Kidney capillary endothelial cell (primary cell): ENCODE measurements at regions not wholly inside any gene's neighbourhood (a gene's known extent, or its start where the extent isn't known, plus 50 kb on each side); places are given as distances from the start of the nearest gene placed in this dataset.
"Not testable (repeated sequence)": the region's sequence is repeated elsewhere in the genome, so short reads cannot be mapped to it uniquely, and the experiment has no call there.

Experiments used
- DNase-seq: peaks from one replicate; pipeline ENCODE4 v3.0.0-alpha.2; 2018; ENCODE audit warnings: low spot score

DNA sequence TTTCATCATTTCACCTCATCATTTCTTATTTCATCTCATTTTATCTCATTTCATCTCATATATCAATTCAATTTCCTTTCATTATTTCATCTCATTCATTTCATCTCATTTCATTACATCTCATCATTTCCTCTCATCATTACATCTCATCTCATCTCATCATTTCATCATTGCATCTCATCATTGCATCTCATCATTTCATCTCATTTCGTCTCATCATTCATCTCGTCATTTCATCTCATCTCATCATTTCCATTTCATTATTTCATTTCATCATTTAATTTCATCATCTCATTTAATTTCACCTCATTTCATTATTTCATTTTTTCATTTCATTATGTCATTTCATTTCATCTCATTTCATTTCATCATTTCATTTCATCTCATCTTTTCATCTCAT lies 168.5 kb upstream of the FAM72C start:
- not testable (repeated sequence) for DNase-seq

DNA sequence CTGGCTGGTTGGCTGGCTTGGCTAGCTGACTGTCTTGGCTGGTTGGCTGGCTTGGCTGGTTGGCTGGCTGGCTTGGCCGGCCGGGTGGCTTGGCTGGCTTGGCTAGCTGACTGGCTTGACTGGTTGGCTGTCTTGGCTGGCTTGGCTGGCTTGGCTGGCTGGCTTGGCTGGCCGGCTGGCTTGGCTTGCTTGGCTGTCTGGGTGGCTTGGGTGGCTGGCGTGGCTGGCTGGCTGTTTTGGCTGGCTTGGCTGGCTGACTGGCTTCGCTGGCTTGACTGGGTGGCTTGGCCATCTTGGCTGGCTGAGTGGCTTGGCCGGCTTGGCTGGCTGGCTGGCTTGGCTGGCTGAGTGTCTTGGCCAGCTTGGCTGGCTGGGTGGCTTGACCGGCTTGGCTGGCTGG lies 133.2 kb upstream of the FAM72C start:
- DNase-seq, result not testable (repeated sequence)

DNA sequence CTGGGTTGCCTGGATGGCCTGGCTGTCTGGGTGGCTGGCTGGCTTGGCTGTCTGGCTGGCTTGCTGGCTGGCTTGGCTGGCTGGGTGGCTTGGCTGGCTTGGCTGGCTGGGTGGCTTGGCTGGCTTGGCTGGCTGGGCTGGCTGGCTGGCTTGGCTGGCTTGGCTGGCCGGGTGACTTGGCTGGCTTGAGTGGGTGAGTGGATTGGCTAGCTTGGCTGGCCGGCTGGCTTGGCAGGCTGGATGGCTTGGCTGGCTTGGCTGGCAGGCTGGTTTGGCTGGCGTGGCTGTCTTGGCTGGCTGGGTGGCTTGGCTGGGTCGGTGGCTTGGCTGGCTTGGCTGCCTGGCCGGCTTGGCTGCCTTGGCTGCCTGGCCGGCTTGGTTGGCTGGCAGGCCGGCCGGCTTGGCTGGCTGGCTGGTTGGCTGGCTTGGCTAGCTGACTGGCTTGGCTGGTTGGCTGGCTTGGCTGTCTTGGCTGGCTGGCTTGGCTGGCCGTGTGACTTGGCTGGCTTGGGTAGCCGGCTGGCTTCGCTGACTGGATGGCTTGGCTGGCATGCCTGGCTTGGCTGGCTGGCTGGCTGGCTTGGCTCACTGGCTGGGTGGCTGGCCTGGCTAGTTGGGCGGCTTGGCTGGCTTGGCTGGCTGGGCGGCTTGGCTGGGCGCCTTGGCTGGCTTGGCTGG lies 132.4 kb upstream of the FAM72C start:
- peak; percentile 0 for DNase-seq

DNA sequence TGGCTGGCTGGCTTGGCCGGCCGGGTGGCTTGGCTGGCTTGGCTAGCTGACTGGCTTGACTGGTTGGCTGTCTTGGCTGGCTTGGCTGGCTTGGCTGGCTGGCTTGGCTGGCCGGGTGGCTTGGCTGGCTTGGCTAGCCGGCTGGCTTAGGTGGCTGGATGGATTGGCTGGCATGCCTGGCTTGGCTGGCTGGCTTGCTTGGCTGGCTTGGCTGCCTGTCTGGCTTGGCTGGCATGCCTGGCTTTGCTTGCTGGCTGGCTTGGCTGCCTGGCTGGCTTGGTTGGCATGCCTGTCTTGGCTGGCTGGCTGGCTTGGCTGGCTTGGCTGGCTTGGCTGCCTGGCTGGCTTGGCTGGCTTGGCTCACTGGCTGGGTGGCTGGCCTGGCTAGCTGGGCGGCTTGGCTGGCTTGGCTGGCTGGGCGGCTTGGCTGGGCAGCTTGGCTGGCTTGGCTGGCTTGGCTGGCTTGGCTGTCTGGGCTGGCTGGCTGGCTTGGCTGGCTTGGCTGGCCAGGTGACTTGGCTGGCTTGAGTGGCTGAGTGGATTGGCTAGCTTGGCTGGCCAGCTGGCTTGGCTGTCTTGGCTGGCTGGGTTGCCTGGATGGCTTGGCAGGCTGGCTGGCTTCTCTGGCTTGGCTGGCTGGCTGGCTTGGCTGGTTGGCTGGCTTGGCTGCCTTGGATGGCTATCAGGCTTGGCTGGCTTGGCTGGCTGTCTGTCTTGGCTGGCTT lies 131.5 kb upstream of the FAM72C start:
- peak; percentile 0 for DNase-seq

DNA sequence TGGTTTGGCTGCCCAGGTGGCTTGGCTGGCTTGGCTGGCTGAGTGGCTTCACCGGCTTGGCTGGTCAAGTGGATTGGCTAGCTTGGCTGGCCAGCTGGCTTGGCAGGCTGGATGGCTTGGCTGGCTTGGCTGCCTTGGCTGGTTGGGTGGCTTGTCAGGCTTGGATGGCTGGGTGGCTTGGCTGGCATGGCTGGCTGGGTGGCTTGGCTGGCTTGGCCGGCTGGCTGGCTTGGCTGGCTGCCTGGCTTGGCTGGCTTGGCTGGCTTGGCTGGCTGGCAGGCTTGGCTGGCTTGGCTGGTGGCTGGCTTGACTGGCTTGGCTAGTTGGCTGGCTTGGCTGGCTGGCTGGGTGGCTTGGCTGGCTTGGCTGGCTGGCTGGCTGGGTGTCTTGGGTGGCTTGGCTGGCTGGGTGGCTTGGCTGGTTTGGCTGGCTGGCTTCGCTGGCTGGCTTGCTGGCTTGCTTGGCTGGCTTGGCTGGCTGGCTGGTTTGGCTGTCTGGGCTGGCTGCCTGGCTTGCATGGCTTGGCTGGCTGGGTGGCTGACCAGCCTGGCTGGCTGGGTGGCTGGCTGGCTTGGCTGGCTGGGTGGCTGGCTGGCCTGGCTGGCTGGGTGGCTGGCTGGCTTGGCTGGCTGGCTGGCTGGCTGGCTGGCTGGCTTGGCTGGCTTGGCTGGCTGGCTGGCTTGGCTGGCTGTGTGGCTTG lies 130.4 kb upstream of the FAM72C start:
- DNase-seq, result not testable (repeated sequence)

DNA sequence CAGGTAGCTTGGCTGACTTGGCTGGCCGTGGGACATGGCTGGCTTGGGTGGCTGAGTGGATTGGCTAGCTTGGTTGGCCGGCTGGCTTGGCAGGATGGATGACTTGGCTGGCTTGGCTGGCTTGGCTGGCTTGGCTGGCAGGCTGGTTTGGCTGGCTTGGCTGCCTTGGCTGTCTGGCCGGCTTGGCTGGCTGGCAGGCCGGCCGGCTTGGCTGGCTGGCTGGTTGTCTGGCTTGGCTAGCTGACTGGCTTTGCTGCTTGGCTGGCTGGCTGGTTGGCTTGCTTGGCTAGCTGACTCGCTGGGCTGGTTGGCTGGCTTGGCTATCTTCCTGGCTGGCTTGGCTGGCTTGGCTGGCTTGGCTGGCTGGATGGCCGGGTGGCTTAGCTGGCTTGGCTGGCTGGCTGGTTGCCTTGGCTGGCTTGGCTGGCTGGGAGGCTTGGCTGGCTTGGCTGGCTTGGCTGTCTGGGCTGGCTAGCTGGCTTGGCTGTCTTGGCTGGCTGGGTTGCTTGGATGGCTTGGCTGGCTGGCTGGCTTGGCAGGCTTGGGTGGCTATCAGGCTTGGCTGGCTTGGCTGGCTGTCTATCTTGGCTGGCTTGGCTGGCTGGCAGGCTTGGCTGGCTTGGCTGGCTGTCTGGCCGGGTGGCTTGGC lies 129.7 kb upstream of the FAM72C start:
- DNase-seq, result no peak

DNA sequence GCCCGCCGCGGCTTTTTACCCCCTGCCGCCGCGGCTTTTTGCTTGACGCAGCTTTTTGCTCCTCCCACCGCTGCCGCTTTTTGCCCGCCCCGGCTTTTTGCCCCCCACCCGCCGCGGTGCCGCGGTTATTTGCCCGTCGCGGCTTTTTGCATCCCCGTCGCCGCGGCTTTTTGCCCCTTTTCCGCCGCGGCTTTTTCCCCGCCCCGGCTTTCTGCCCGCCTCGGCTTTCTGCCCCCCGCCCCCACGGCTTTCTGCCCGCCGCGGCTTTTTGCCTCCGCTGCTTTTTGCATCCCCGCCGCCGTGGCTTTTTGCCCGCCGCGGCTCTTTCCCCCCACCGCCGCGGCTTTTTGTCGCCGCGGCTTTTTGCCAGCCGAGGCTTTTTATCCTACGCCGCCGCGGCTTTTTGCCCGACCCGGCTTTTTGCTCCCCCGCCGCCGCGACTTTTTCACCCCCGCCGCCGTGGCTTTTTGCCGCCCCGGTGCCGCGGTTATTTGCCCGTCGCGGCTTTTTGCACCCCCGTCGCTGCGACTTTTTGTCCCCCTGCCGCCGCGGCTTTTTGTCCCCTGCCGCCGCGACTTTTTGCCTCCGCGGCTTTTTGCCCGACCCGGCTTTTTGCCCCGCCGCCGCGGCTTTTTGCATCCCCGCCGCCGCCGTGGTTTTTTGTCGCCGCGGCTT lies 105.5 kb upstream of the FAM72C start:
- DNase-seq, result not testable (repeated sequence)

DNA sequence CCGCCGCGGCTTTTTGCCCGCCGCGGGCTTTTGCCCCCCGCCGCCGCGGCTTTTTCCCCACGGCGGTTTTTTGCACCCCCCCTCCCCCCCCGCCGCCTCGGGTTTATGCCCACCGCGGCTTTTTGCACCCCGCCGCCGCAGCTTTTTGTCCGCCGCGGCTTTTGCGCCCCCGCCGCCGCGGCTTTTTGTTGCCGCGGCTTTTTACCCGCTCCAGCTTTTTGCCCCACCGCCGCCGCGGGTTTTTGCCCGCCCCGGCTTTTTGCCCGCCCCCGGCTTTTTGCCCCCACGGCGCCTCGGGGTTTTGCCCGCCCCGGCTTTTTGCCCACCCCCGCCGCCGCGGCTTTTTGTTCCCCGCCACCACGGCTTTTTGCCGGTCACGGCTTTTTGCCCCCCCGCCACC lies 104.9 kb upstream of the FAM72C start:
- DNase-seq, result not testable (repeated sequence)

DNA sequence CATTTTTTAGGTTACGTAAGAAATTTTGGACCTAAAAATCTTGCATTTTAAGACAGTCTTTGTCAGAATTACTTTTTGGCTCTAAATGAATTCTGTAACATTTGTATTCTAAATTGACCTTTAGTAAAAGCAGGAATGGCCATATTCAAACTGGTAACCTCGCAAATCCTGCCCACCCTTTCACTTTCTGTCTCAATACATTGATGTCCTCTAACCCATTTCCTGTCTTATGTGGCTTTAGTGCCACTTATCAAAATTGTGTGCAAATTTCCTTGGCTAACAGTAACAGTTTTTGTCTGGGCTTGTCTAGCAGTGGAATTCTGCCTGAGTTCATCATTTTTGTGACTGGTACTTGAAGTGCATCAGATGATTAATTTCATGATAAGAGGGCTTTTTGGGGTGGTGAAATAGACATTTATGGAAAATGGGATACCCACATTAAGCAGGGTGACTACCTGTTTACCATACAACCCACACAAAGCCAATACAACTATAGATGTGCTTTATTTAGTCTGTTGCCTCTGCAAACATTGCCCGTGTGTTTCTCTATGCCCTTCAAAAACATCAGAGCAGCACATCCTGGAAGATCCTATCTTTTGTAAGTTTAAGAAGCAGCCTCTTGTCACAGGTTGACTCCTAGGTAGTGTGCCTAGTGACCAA lies 98.7 kb upstream of the FAM72C start:
- not testable (repeated sequence) for DNase-seq

DNA sequence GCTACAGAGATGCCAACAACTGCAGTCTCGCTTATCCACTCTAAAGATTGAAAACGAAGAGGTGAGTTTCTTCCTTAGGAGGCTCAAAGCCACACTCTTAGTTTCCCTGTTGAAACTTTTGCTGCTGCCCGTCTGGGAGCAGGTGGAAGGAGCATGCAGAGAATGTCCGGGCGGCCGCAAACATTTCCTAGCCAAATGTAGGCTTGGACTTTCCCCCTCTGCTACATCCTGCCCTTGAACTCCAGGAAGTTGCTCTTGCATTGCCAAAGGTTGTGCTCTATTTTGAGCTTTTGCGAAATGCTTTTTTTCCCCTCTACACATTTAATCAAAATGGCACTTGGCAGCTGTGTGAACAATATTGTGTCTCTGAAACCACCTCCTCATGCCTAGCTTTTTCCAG lies 95.3 kb upstream of the FAM72C start:
- DNase-seq, result not testable (repeated sequence)

DNA sequence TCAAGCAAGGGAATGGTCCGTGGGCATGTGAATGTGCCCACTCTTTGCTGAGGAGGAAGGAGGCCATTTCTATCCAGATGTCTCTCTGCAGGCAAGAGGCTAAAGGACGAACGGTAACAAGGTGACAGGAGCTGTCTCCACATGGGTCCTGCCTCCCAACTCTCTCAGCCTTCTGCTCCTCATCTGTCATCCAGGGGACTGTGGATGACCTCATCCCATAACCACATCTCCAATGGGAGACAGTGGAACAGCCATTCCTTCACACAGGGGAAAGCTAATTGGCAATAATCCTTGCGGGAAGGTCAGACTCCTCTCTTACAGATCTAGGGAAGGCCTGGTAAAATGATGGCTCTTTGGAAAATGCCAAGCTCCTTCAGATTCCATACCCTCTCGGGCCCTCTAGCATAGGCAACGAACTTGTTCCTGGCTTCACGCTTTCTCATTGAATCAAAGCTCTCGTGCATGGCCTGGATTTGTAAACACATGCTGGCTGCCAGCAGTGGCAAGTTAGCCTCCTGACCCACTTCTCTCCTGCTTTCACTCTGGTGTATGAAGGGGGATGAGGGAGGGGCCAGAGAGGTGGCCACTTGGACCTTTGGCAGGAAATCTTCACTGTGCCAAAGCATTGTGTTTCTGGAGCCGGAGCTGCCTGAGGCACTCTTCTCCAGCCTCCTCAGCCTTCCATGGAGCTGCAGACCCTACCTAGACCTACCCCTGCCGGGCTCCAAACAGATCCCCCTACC lies 94.5 kb upstream of the FAM72C start:
- DNase-seq, result not testable (repeated sequence)

DNA sequence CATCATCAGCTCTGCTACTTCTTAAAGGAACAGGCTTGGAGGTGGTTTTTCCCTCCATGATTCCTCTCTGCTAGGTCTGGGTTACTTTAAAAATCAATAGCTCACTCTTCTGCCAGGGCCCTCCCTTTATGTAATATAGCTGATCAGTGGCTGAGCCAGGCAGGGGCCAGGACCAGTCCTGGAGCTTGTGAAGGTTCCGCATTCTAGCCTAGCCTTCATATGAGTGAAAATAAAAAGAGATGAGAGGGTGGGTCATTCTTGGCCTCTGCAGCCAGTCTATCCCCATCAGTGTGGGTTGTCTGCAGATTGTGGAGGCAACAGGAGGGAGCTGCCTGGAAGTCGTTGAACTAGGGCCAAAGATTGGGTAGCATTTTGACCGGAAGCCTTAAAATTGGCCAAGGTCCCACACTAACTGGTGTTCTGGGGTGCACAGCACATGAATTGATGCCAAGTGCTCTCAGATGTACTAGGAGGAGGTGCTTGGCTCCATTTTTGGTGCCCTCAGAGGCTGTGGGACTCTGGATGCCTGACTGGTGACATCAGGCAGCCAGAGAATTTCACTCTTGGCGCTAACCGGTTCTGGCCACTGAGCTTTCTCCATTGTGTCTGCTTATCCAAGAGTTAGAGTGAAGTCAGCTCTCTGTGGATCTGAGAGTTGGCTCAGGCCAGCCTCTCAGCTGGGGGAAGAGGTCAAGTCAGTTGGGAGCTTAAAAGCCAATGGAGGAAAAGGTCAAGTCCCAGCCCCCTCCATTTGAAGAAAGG lies 93.7 kb upstream of the FAM72C start:
- DNase-seq, result not testable (repeated sequence)

DNA sequence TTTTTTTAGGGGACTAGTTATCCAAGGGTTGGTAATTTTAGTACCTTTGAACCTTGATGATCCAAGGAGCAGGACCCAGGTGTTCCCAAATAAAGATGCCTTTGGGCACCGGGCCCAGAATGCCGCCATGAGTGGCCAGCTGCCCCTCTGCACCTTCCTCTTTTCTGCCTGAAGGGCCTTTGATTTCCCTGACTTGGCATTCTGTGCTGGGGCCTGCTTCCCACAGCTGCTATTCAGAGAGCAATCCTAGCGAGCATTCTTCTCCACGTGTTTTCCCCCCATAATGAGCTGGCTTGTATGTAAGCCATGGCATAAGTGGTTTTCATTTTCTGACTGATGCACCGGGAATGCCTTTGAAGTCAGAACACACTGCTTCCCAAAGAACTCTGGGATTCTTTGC lies 77.6 kb upstream of the FAM72C start:
- DNase-seq, result not testable (repeated sequence)

DNA sequence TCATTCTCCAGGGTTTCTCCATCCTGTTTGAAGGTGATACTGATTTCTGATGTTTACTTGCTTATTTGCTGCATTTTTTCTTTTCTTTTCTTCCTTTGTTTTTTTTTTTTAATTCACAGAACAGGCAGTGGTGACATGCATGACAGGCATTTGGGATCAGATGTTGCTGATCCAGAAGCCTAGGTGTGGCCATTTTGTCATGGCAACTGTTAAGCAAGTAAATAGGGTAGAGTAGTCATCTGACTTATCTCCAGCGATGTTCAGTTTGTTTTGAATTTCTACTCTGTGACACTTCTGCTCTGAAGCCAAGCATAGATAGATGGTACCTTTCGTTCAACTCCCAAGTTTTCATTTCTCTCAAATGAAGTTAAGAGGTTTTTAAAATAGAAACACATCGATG lies 74.9 kb upstream of the FAM72C start:
- DNase-seq, result not testable (repeated sequence)

DNA sequence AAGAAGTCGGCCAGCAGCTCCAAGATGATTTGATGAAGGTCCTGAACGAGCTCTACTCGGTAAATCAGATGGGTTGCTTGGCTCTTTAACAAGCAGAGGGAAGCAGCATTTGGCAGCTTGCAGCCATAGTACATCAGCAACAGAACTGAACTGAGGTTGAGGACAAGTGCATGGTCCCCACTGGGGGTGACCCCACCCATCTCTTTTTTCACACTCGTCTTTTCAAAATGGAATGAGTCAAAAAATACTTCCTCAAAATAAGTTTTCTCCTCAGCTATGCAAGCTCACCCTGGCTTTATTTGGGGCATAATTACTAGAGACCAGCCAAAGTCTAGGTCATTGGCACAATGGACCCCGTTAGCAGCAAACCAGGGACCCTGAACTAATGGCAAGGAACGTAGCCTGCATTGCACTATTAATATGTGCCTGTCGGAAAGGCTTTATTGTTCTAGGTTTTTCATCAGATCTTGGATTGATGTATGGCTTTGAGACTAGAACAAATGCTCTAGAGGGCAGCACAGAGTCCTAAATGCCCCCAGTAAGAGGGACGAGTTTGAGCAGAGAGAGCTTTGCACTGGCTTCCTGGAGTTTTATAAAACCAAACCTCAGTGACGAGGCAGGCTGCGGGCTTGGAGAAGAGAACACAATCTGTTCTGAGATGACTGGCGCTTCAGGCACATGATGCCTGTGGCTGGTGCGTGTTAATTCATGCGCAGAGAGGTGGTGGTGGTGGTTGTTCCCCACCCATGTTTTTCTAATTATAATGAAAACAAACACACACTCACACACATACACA lies 74.2 kb upstream of the FAM72C start:
- peak; percentile 0 for DNase-seq

DNA sequence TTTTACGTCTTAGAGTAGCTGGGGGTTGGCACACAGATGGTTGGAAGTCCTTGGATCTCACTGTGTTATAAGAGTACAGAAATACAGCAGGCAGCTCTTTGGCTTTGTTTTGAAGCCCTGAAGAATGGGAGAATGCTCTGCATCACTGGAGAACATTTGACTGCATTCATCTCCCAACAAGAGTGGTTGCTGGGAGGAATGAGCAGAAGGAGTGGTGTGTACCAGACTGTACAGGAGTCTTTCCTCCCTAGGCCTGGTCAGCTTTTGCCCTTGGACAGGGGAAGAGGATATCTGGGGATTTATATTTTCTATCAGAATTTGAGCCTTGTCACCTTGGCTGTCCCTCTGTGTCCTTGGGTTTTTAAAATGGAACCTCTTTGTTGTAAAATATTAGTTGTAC lies 70.5 kb upstream of the FAM72C start:
- not testable (repeated sequence) for DNase-seq

DNA sequence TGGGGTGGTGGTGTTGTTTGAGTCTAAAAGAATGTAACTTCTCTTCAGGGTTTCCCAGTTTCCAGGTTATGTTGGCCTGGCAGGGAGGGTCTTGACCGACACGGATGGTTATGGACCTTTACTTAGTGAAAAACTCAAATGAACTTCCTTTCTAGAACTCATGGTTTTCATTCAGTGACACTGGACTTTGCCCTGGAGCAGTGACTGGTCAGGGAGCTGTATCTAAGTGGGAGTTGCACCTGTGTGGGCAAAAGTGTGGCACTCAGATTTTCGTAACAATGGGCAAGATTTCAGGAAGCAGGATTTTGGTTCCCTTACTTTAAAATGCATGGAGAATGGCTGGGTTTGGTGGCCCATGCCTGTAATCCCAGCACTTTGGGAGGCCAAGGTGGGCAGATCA lies 68.5 kb upstream of the FAM72C start:
- DNase-seq, result not testable (repeated sequence)

DNA sequence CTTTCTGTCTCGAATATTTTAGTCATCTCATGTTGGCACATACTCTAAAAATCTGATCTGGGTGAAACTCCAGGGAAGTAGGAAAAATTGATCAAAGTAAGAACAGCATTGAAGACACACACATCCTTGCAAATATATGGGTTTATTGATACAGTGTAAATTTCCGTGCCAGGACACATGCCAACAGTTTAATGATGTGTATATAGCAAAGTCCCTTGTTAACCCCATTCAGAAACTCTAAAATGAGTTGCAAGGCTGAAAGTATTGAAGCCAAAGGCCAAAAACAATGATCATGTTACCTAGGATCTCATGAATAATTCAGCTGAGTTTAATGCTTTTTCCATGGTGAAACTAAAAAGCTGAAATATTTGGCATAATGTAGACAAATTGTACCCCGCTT lies 62.3 kb upstream of the FAM72C start:
- not testable (repeated sequence) for DNase-seq

DNA sequence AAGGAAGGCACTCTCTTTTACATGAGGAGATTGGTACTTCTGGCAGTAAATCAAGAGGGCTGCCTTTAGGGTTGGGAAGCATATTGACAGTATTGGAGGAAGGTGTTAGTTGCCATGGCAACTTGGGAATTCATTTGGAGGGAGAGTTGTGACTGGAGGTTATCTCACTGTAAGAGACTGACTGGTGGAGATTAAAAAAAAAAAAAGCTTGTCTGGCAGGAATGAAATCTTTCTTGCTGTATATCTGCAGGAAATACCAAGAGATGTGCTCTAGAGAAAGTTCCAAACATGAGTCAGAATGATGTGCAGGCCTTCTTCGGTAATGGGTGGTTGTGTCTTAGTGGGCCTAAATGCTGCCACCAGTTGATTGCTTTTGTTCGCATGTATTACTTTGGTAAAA lies 59.8 kb upstream of the FAM72C start:
- not testable (repeated sequence) for DNase-seq
